AG04450 (cell line): ENCODE measurements at regions not wholly inside any gene's neighbourhood (a gene's known extent, or its start where the extent isn't known, plus 50 kb on each side); places are given as distances from the start of the nearest gene placed in this dataset.

Experiments
- CTCF ChIA-PET: fragments of 300-600, 350-600 bp; formaldehyde crosslinking; extraction: SDS; loops from one replicate; lab custom pipeline; 2022; ENCODE audit warnings: antibody characterized with exemption, inconsistent platforms; lab: Charles Lee
- POLR2A ChIA-PET: fragments of 350-600 bp; formaldehyde crosslinking; extraction: SDS; loops from one replicate; lab custom pipeline; 2021; ENCODE audit warnings: antibody characterized with exemption, inconsistent platforms; lab: Yijun Ruan, JAX
- DNase-seq: peaks from one replicate; pipeline ENCODE4 v3.0.0-alpha.2; 2011; ENCODE audit warnings: low read depth, low spot score
- H3K27ac ChIP-seq: one replicate; pipeline ENCODE4 v1.5.1; 2012; ENCODE audit warnings: low read depth, low read length, control low read depth
- H3K27me3 ChIP-seq: one replicate; pipeline ENCODE4 v1.6.0; 2012; ENCODE audit warnings: low read length; ENCODE audit not compliant: control insufficient read depth, insufficient read depth
- H3K4me3 ChIP-seq: 2 replicates; pipeline ENCODE4 v1.5.1; 2011; ENCODE audit warnings: mild to moderate bottlenecking, low read depth, low read length, control low read depth
- H3K9me3 ChIP-seq: 2 replicates; pipeline ENCODE4 v1.5.1; 2012; ENCODE audit warnings: low read length; ENCODE audit not compliant: control insufficient read depth, insufficient read depth
- TF ChIP-seq, protein P1 (sequence below): IDR thresholded peaks from 2 replicates; pipeline ENCODE4 v1.5.1; 2011; ENCODE audit warnings: low read depth, low read length, control low read depth, inconsistent platforms

DNA sequence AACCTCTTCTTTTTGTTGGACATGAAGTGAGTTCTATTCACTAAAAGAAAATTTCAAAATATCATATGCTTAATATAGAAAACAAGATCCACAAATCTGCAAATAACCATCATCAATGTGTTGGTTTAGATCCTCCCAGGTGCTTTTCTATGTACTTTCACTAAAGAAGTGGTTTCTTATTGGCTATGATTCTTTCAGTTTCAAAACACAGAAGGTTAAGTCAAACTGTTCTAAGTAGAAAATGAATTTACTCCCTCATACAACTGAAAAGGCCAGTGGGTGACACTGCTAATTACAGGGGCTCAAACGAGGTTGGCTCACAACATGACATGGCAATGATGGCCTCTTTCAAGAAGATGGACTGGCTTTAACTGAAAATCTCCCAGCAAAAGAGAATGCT lies 111.7 kb downstream of the GALR1 start:
- H3K9me3 ChIP-seq, result peaks cover 4% of the 10 kb centered on the region
- no peak overlapping the region for H3K27ac ChIP-seq
- TF ChIP-seq, protein P1, sequence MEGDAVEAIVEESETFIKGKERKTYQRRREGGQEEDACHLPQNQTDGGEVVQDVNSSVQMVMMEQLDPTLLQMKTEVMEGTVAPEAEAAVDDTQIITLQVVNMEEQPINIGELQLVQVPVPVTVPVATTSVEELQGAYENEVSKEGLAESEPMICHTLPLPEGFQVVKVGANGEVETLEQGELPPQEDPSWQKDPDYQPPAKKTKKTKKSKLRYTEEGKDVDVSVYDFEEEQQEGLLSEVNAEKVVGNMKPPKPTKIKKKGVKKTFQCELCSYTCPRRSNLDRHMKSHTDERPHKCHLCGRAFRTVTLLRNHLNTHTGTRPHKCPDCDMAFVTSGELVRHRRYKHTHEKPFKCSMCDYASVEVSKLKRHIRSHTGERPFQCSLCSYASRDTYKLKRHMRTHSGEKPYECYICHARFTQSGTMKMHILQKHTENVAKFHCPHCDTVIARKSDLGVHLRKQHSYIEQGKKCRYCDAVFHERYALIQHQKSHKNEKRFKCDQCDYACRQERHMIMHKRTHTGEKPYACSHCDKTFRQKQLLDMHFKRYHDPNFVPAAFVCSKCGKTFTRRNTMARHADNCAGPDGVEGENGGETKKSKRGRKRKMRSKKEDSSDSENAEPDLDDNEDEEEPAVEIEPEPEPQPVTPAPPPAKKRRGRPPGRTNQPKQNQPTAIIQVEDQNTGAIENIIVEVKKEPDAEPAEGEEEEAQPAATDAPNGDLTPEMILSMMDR, result no peak
- no peak overlapping the region for H3K4me3 ChIP-seq
- CTCF ChIA-PET, result no interaction called here
- no peaks in the 10 kb centered on the region for H3K27me3 ChIP-seq
- no peak for DNase-seq
- POLR2A ChIA-PET, result no interaction called here

DNA sequence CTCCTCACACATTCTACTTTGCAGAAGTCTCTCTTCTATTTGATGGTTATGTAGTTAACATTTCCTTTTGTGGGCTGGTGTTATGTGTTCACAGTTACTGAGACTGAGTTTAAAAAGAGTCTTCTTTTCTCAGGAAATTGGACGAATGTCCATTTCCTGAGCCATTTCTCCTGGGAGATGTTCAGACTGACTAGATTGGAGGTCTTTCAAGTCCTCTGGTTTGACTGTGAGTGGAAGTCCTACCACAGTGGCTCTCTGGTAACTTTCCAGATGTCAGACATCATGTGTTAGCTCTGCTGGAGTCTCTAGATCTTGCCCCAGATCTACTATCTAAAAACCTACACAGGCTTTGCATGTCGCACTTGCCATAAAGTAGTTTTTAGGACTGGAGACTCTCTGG lies 116.0 kb downstream of the GALR1 start:
- ChIA-PET POLR2A (no interaction called here), CTCF (no interaction called here)
- TF ChIP-seq, protein P1, result no peak
- Histone ChIP-seq H3K27ac (no peak overlapping the region), H3K9me3 (peaks cover 15% of the 10 kb centered on the region), H3K4me3 (no peak overlapping the region), H3K27me3 (no peaks in the 10 kb centered on the region)
- DNase-seq, result no peak

DNA sequence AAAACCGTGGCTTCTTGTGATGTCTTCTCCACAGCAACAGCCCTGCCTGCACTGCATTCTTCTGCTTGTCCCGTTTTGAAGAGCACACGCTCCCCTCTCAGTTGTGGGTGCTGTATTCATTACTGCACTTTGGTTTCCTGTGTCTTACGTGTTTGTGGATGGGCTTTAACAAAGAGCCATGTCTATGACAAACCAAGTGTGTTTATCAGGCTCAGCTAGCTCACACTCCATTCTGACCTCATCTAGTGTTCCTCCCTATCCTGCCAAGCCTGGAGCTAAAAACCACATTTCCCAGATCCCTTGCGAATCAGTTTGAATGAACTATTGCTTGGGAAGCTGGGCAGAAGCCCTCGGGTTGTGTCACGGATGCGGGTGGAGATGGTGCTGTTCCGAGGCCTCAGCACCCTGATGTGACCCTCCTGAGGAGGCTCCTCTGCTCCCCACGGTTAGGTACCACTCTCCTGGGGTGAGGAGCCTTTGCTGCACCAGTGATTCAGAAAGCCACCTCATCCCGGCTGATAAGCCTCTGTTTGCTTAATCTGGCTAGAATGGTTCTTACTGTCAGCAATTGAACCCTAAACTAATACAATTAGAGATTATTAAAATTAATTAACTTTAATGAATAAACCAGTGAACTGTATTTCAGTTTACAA lies 116.5 kb downstream of the GALR1 start:
- ChIA-PET POLR2A (no interaction called here), CTCF (no interaction called here)
- TF ChIP-seq, protein P1, result no peak
- Histone ChIP-seq H3K27ac (no peak overlapping the region), H3K9me3 (peaks cover 15% of the 10 kb centered on the region), H3K4me3 (no peak overlapping the region), H3K27me3 (no peaks in the 10 kb centered on the region)
- DNase-seq, result no peak

DNA sequence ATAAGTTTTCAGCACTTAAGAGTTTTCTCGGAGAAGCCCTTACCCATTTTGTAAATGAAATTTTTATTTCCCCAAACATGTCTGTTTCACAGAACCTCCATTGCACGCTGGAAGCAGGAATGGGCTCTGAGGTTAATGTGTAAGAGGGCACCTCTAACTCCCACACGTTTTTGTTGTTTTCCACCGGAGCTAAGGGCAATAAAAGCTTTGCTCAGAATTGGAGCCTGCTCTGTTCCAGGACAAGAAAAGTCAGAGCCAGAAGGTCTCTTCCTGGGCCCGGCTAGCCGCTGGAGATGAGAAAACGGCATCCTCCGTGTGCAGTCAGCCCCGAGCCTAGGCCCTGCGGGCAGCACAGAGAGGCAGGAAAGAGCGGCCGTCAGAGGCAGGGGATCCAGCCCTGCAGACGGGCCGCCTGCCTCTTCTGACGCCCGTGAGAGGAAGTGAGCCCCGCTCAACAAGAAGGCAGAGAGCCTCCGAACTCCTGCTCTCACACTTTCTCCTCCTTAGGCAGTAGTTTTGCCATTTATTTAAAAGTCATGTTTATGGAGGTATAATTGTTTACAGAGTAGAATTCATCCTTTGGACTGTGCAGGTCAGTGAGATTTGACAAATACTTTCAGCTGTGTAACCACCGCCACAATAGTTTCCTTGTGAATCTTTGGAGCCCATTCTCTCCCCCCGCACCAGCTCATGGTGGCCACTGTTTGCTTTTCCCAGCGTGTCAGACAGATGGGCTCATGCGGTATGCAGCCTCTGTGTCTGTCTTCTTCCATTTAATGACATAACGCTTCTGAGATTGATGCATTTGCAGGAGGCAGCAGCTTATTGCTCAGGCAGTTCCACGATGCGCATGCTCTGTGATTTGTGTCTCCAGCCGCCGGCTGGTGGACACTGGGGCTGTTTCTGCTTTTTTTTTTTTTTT lies 117.3 kb downstream of the GALR1 start:
- Histone ChIP-seq H3K9me3 (peaks cover 19% of the 10 kb centered on the region), H3K27me3 (no peaks in the 10 kb centered on the region), H3K27ac (no peak overlapping the region), H3K4me3 (no peak overlapping the region)
- POLR2A ChIA-PET, result no interaction called here
- no peak for DNase-seq
- CTCF ChIA-PET, result no interaction called here
- TF ChIP-seq, protein P1, result no peak

DNA sequence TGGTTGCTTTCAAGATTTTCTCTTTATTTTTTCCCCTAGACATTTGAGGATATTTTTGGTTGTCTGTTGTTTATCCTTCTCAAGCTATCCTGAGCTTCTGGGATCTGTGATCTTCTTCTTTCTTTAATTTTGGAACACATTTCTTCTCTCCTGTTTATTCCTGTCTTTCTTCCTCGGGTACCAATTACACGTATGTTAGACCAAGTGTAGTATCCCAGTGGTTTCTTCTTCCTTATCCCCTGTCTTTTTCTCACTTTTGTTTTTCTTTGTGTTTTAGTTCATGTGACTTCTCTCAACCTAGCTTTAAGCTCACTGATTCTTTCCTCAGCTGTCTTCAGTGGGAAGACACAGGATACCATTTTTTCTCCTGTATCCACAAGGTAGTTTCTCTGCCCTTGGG lies 120.0 kb downstream of the GALR1 start:
- CTCF ChIA-PET, result no interaction called here

More for the DNA sequence above, 120.0 kb downstream of the GALR1 start:
- POLR2A ChIA-PET, result no interaction called here
- no peak for DNase-seq
- Histone ChIP-seq H3K27ac (no peak overlapping the region), H3K27me3 (no peaks in the 10 kb centered on the region), H3K9me3 (peaks cover 39% of the 10 kb centered on the region), H3K4me3 (no peak overlapping the region)
- TF ChIP-seq, protein P1, result no peak
